GM23338 (cell line): ENCODE measurements at regions not wholly inside any gene's neighbourhood (a gene's known extent, or its start where the extent isn't known, plus 50 kb on each side); places are given as distances from the start of the nearest gene placed in this dataset.
A peak's percentile ranks its signal among the peaks of the same experiment; 100 is the strongest.

ENCODE experiments used
- ATAC-seq: fragments of 200-7000 bp; cut with Tn5 transposase; 3 replicates; pipeline ENCODE4 v1.9.1; 2020
- DNase-seq: peaks from one replicate; pipeline ENCODE4 v3.0.0-alpha.2; 2015; ENCODE audit warnings: low spot score
- H2AFZ ChIP-seq: fragments of 200-600 bp; sonication (generic); 2 replicates; pipeline ENCODE4 v1.8.0; 2016; ENCODE audit warnings: antibody characterized with exemption, mild to moderate bottlenecking, moderate library complexity
- H3F3A ChIP-seq: fragments of 200-600 bp; sonication (generic); replicated peaks from 2 replicates; pipeline ENCODE4 v1.8.0; 2017; ENCODE audit warnings: antibody characterized with exemption, mixed run types, low read depth
- H3K27ac ChIP-seq: fragments of 200-600 bp; sonication (generic); 2 replicates; pipeline ENCODE4 v1.6.1; 2016; ENCODE audit warnings: low read depth
- H3K27me3 ChIP-seq: fragments of 200-600 bp; sonication (generic); 2 replicates; pipeline ENCODE4 v1.8.0; 2016; ENCODE audit warnings: mild to moderate bottlenecking, mixed run types, moderate library complexity; ENCODE audit not compliant: insufficient read depth
- H3K36me3 ChIP-seq: fragments of 200-600 bp; sonication (generic); 2 replicates; pipeline ENCODE4 v1.8.0; 2016; ENCODE audit warnings: mild to moderate bottlenecking; ENCODE audit not compliant: insufficient read depth
- H3K4me1 ChIP-seq: fragments of 200-600 bp; sonication (generic); 2 replicates; pipeline ENCODE4 v1.8.0; 2016; ENCODE audit warnings: mild to moderate bottlenecking, moderate library complexity; ENCODE audit not compliant: insufficient read depth
- H3K4me2 ChIP-seq: fragments of 200-600 bp; sonication (generic); 2 replicates; pipeline ENCODE4 v1.7.1; 2017; ENCODE audit warnings: mixed run types
- H3K4me3 ChIP-seq: fragments of 200-600 bp; sonication (generic); 2 replicates; pipeline ENCODE4 v1.6.1; 2016; ENCODE audit warnings: mixed run types
- H3K79me2 ChIP-seq: fragments of 200-600 bp; sonication (generic); replicated peaks from 2 replicates; pipeline ENCODE4 v1.8.0; 2017; ENCODE audit warnings: mild to moderate bottlenecking; ENCODE audit not compliant: insufficient read depth
- H3K9me2 ChIP-seq: fragments of 200-600 bp; sonication (generic); 2 replicates; pipeline ENCODE4 v1.8.0; 2017; ENCODE audit not compliant: insufficient read depth
- H4K20me1 ChIP-seq: fragments of 200-600 bp; sonication (generic); replicated peaks from 2 replicates; pipeline ENCODE4 v1.8.0; 2017; ENCODE audit warnings: mild to moderate bottlenecking; ENCODE audit not compliant: insufficient read depth
- H3K27ac Mint-ChIP-seq: 2 replicates; pipeline ENCODE4 v1.8.0; 2020; ENCODE audit warnings: inconsistent platforms, mild to moderate bottlenecking, moderate library complexity, mixed read lengths
- H3K27me3 Mint-ChIP-seq: 3 replicates; pipeline ENCODE4 v1.8.0; 2022; ENCODE audit warnings: low read depth, mild to moderate bottlenecking, moderate library complexity, mixed read lengths, inconsistent platforms; ENCODE audit not compliant: insufficient read depth, poor library complexity
- H3K36me3 Mint-ChIP-seq: 3 replicates; pipeline ENCODE4 v1.8.0; 2021; ENCODE audit warnings: low read depth, mild to moderate bottlenecking, inconsistent platforms, moderate library complexity, mixed read lengths
- H3K4me1 Mint-ChIP-seq: 3 replicates; pipeline ENCODE4 v1.8.0; 2020; ENCODE audit warnings: mild to moderate bottlenecking, inconsistent platforms, mixed read lengths
- H3K4me3 Mint-ChIP-seq: 3 replicates; pipeline ENCODE4 v1.8.0; 2021; ENCODE audit warnings: moderate library complexity, mild to moderate bottlenecking, inconsistent platforms, mixed read lengths
- H3K9me3 Mint-ChIP-seq: 3 replicates; pipeline ENCODE4 v1.8.0; 2020; ENCODE audit warnings: moderate library complexity, mild to moderate bottlenecking, inconsistent platforms, mixed read lengths
- CREB1 ChIP-seq: fragments of 250-450 bp; sonication (Bioruptor Pico); IDR thresholded peaks from 2 replicates; pipeline ENCODE4 v1.5.0; 2020; ENCODE audit warnings: low read depth, mild to moderate bottlenecking, moderate library complexity
- EZH2 ChIP-seq: fragments of 200-600 bp; sonication (generic); IDR thresholded peaks from one replicate; pipeline ENCODE4 v1.8.0; 2017; ENCODE audit warnings: antibody characterized with exemption, mild to moderate bottlenecking, low read depth; ENCODE audit not compliant: unreplicated experiment
- EZH2phosphoT487 ChIP-seq: fragments of 200-600 bp; sonication (generic); IDR thresholded peaks from one replicate; pipeline ENCODE4 v1.8.1; 2018; ENCODE audit warnings: antibody characterized with exemption; ENCODE audit not compliant: unreplicated experiment
- JUNB ChIP-seq: IDR thresholded peaks from one replicate; pipeline ENCODE4 v1.6.1; 2016; ENCODE audit warnings: antibody characterized with exemption; ENCODE audit not compliant: unreplicated experiment
- NANOG ChIP-seq: IDR thresholded peaks from 2 replicates; pipeline ENCODE4 v1.6.1; 2016; ENCODE audit warnings: antibody characterized with exemption, borderline replicate concordance
- POLR2AphosphoS5 ChIP-seq: IDR thresholded peaks from 2 replicates; pipeline ENCODE4 v1.6.1; 2016; ENCODE audit warnings: antibody characterized with exemption, low read depth
- STAT1 ChIP-seq: IDR thresholded peaks from one replicate; pipeline ENCODE4 v1.6.1; 2016; ENCODE audit warnings: antibody characterized with exemption; ENCODE audit not compliant: unreplicated experiment
- ZNF114 ChIP-seq: fragments of 250-450 bp; sonication (Bioruptor Pico); IDR thresholded peaks from 2 replicates; pipeline ENCODE4 v1.5.0; 2020; ENCODE audit warnings: mild to moderate bottlenecking, moderate library complexity
- ZNF331 ChIP-seq: fragments of 250-450 bp; sonication (Bioruptor Pico); IDR thresholded peaks from 2 replicates; pipeline ENCODE4 v1.5.0; 2020; ENCODE audit warnings: low read depth, mild to moderate bottlenecking, moderate library complexity
- TF ChIP-seq, protein P1 (sequence below): fragments of 250-450 bp; sonication (Bioruptor Pico); IDR thresholded peaks from 2 replicates; pipeline ENCODE4 v1.5.0; 2020; ENCODE audit warnings: mild to moderate bottlenecking, moderate library complexity
- TF ChIP-seq, protein P2 (sequence below), 2 experiments: fragments of 200-600 bp in 1 of 2; sonication (generic) in 1 of 2; conservative IDR thresholded peaks; 2 replicates each; pipeline versions ENCODE4 v1.5.1 to v1.6.1; 2016 to 2017; ENCODE audit warnings: antibody characterized with exemption in 2 of 2, low read depth in 2 of 2, mild to moderate bottlenecking in 2 of 2, moderate library complexity in 1 of 2
- TF ChIP-seq, protein P3 (sequence below): IDR thresholded peaks from one replicate; pipeline ENCODE4 v1.6.1; 2018; ENCODE audit warnings: antibody characterized with exemption; ENCODE audit not compliant: unreplicated experiment
- TF ChIP-seq, protein P4 (sequence below): IDR thresholded peaks from 2 replicates; pipeline ENCODE4 v1.6.1; 2016; ENCODE audit warnings: antibody characterized with exemption

DNA sequence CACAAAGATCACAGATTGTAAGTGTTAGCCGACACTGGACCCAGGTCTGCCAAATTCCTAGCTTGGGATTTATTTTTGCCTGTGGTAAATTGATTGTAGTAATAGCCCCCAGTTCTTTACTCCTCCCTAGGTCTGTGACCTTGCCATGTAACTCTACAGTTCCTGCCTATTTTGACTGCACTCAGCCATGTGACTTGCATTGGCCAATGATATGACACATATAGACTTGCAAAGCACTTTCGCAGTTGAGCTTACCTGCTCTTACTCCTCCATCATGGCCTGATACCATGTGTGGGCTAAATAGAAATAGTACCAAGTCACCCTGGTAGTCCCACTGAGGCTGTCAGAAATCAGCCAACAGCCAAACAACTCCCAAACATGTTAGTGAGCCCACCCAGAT, 240.3 kb downstream of the DUSP6 start:
- Mint-ChIP-seq H3K27ac (no peak overlapping the region), H3K9me3 (no peaks in the 10 kb centered on the region)

More for the DNA sequence above, 240.3 kb downstream of the DUSP6 start:
- Histone ChIP-seq H3K27ac (no peak overlapping the region), H3K4me3 (no peak overlapping the region), H4K20me1 (no peaks in the 10 kb centered on the region), H3K27me3 (no peaks in the 10 kb centered on the region), H3K79me2 (no peaks in the 10 kb centered on the region), H2AFZ (peak overlapping the region; percentile 57; the same call in 1 of the 2 replicates), H3F3A (no peaks in the 10 kb centered on the region), H3K36me3 (no peaks in the 10 kb centered on the region), H3K4me1 (peaks cover 14% of the 10 kb centered on the region; the same call in 1 of the 2 replicates), H3K9me2 (peaks cover 4% of the 10 kb centered on the region), H3K4me2 (no peak overlapping the region)
- H3K27me3 Mint-ChIP-seq: no peaks in the 10 kb centered on the region
- H3K4me1 Mint-ChIP-seq: peaks cover 14% of the 10 kb centered on the region
- TF ChIP-seq, protein P1, sequence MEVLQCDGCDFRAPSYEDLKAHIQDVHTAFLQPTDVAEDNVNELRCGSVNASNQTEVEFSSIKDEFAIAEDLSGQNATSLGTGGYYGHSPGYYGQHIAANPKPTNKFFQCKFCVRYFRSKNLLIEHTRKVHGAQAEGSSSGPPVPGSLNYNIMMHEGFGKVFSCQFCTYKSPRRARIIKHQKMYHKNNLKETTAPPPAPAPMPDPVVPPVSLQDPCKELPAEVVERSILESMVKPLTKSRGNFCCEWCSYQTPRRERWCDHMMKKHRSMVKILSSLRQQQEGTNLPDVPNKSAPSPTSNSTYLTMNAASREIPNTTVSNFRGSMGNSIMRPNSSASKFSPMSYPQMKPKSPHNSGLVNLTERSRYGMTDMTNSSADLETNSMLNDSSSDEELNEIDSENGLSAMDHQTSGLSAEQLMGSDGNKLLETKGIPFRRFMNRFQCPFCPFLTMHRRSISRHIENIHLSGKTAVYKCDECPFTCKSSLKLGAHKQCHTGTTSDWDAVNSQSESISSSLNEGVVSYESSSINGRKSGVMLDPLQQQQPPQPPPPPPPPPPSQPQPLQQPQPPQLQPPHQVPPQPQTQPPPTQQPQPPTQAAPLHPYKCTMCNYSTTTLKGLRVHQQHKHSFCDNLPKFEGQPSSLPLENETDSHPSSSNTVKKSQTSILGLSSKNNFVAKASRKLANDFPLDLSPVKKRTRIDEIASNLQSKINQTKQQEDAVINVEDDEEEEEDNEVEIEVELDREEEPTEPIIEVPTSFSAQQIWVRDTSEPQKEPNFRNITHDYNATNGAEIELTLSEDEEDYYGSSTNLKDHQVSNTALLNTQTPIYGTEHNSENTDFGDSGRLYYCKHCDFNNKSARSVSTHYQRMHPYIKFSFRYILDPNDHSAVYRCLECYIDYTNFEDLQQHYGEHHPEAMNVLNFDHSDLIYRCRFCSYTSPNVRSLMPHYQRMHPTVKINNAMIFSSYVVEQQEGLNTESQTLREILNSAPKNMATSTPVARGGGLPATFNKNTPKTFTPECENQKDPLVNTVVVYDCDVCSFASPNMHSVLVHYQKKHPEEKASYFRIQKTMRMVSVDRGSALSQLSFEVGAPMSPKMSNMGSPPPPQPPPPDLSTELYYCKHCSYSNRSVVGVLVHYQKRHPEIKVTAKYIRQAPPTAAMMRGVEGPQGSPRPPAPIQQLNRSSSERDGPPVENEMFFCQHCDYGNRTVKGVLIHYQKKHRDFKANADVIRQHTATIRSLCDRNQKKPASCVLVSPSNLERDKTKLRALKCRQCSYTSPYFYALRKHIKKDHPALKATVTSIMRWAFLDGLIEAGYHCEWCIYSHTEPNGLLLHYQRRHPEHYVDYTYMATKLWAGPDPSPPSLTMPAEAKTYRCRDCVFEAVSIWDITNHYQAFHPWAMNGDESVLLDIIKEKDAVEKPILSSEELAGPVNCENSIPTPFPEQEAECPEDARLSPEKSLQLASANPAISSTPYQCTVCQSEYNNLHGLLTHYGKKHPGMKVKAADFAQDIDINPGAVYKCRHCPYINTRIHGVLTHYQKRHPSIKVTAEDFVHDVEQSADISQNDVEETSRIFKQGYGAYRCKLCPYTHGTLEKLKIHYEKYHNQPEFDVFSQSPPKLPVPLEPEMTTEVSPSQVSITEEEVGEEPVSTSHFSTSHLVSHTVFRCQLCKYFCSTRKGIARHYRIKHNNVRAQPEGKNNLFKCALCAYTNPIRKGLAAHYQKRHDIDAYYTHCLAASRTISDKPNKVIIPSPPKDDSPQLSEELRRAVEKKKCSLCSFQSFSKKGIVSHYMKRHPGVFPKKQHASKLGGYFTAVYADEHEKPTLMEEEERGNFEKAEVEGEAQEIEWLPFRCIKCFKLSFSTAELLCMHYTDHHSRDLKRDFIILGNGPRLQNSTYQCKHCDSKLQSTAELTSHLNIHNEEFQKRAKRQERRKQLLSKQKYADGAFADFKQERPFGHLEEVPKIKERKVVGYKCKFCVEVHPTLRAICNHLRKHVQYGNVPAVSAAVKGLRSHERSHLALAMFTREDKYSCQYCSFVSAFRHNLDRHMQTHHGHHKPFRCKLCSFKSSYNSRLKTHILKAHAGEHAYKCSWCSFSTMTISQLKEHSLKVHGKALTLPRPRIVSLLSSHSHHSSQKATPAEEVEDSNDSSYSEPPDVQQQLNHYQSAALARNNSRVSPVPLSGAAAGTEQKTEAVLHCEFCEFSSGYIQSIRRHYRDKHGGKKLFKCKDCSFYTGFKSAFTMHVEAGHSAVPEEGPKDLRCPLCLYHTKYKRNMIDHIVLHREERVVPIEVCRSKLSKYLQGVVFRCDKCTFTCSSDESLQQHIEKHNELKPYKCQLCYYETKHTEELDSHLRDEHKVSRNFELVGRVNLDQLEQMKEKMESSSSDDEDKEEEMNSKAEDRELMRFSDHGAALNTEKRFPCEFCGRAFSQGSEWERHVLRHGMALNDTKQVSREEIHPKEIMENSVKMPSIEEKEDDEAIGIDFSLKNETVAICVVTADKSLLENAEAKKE: no peak
- TF ChIP-seq, protein P2, sequence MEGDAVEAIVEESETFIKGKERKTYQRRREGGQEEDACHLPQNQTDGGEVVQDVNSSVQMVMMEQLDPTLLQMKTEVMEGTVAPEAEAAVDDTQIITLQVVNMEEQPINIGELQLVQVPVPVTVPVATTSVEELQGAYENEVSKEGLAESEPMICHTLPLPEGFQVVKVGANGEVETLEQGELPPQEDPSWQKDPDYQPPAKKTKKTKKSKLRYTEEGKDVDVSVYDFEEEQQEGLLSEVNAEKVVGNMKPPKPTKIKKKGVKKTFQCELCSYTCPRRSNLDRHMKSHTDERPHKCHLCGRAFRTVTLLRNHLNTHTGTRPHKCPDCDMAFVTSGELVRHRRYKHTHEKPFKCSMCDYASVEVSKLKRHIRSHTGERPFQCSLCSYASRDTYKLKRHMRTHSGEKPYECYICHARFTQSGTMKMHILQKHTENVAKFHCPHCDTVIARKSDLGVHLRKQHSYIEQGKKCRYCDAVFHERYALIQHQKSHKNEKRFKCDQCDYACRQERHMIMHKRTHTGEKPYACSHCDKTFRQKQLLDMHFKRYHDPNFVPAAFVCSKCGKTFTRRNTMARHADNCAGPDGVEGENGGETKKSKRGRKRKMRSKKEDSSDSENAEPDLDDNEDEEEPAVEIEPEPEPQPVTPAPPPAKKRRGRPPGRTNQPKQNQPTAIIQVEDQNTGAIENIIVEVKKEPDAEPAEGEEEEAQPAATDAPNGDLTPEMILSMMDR (conservative IDR thresholded peaks at IDR 0.05; ENCODE audit: low read depth in 2 of 2): no peak
- no peak for TF ChIP-seq EZH2
- no peak for TF ChIP-seq ZNF114 (CRISPR knock-in tag)
- TF ChIP-seq NANOG: no peak
- no peak for TF ChIP-seq EZH2phosphoT487
- TF ChIP-seq STAT1: no peak
- TF ChIP-seq, protein P3, sequence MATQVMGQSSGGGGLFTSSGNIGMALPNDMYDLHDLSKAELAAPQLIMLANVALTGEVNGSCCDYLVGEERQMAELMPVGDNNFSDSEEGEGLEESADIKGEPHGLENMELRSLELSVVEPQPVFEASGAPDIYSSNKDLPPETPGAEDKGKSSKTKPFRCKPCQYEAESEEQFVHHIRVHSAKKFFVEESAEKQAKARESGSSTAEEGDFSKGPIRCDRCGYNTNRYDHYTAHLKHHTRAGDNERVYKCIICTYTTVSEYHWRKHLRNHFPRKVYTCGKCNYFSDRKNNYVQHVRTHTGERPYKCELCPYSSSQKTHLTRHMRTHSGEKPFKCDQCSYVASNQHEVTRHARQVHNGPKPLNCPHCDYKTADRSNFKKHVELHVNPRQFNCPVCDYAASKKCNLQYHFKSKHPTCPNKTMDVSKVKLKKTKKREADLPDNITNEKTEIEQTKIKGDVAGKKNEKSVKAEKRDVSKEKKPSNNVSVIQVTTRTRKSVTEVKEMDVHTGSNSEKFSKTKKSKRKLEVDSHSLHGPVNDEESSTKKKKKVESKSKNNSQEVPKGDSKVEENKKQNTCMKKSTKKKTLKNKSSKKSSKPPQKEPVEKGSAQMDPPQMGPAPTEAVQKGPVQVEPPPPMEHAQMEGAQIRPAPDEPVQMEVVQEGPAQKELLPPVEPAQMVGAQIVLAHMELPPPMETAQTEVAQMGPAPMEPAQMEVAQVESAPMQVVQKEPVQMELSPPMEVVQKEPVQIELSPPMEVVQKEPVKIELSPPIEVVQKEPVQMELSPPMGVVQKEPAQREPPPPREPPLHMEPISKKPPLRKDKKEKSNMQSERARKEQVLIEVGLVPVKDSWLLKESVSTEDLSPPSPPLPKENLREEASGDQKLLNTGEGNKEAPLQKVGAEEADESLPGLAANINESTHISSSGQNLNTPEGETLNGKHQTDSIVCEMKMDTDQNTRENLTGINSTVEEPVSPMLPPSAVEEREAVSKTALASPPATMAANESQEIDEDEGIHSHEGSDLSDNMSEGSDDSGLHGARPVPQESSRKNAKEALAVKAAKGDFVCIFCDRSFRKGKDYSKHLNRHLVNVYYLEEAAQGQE: no peak
- TF ChIP-seq ZNF331 (CRISPR knock-in tag): no peak
- no peak for TF ChIP-seq JUNB
- TF ChIP-seq, protein P4, sequence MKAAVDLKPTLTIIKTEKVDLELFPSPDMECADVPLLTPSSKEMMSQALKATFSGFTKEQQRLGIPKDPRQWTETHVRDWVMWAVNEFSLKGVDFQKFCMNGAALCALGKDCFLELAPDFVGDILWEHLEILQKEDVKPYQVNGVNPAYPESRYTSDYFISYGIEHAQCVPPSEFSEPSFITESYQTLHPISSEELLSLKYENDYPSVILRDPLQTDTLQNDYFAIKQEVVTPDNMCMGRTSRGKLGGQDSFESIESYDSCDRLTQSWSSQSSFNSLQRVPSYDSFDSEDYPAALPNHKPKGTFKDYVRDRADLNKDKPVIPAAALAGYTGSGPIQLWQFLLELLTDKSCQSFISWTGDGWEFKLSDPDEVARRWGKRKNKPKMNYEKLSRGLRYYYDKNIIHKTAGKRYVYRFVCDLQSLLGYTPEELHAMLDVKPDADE: no peak
- no peak for TF ChIP-seq POLR2AphosphoS5
- TF ChIP-seq CREB1: no peak
- DNase-seq (no peak), ATAC-seq (no peak)
- no peaks in the 10 kb centered on the region for H3K36me3 Mint-ChIP-seq
- H3K4me3 Mint-ChIP-seq: no peak overlapping the region
